Psoas muscle (tissue), 7 donors: ENCODE measurements at regions not wholly inside any gene's neighbourhood (a gene's known extent, or its start where the extent isn't known, plus 50 kb on each side); places are given as distances from the start of the nearest gene placed in this dataset.

Experiments used
- ATAC-seq, 4 donors: fragments of 200-7000 bp; cut with Tn5 transposase; one replicate each; pipeline ENCODE4 v1.9.1; 2020; ENCODE audit warnings: moderate library complexity in 3 of 4, mild to moderate bottlenecking in 2 of 4
- DNase-seq, 2 donors: peaks; one replicate each; pipeline ENCODE4 v3.0.0-alpha.2; 2020
- H3K27ac ChIP-seq: fragments of 200-600 bp; one replicate; pipeline ENCODE4 v1.8.0; 2022
- H3K27me3 ChIP-seq, 3 donors: fragments of 200-600 bp in 1 of 3; one replicate each; pipeline versions ENCODE4 v1.6.1 to v1.8.0; 2013 to 2022; ENCODE audit warnings: low read length in 2 of 3, mild to moderate bottlenecking in 2 of 3, moderate library complexity in 1 of 3; ENCODE audit not compliant: insufficient read depth in 3 of 3
- H3K36me3 ChIP-seq, 2 donors: fragments of 200-600 bp in 1 of 2; one replicate each; pipeline versions ENCODE4 v1.6.1 to v1.8.0; 2013 to 2022; ENCODE audit warnings: low read depth in 1 of 2, mild to moderate bottlenecking in 1 of 2, moderate library complexity in 1 of 2; ENCODE audit not compliant: insufficient read depth in 1 of 2
- H3K4me1 ChIP-seq: fragments of 200-600 bp; one replicate; pipeline ENCODE4 v1.8.0; 2022
- H3K4me3 ChIP-seq: fragments of 200-600 bp; one replicate; pipeline ENCODE4 v1.8.0; 2022; ENCODE audit warnings: mild to moderate bottlenecking
- H3K9me3 ChIP-seq: fragments of 200-600 bp; one replicate; pipeline ENCODE4 v1.8.0; 2022
- CTCF ChIP-seq: fragments of 200-600 bp; IDR thresholded peaks from one replicate; pipeline ENCODE4 v1.8.0; 2022; ENCODE audit warnings: antibody characterized with exemption
- WGBS, 3 donors: extraction: QIAGEN DNeasy Blood & Tissue Kit; methylation state at CpG; one replicate each; pipeline versions ENCODE4 v1.1.6 to v1.1.7; 2013; 5-methylcytosine and 5-hydroxymethylcytosine counted together
- intact Hi-C, 2 donors: fragments of 100-400 bp; cut with DNase I; formaldehyde crosslinking; loops; one replicate each; pipeline versions ENCODE4 v1.11.0 to v1.14.2; 2022
- donor health status: healthy with polysubstance abuse.
- donor health status: DM: no; HTN: no; CAD: no; lungs with moderate emphysema.
- donor health status: Bipolar disorder and iron deficiency.
- donor health status: healthy.
- donor health status: DM: yes; HTN: yes; CAD: no.
- donor health status: DM: no; HTN: no; CAD: no.
- donor health status: DM: yes; HTN: yes; CAD: no.

DNA sequence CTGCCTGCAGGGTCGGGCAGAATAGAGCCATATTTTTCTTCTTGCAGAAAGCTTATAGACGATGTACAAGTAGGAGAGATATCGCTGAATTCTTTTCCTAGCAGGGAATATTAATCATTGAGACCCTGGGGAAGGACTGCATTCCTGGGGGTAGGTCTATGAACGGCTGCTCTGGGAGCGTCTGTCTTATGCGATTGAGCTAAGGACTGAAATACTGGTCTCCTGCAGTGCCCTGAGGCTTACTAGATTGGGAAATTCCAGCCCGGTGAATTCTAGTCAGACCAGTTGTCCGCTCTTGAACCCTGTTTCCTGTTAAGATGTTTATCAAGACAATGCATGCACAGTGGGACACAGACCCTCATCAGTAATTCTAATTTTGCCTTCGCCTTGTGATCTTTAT lies 59.8 kb upstream of the UBAC2 start:
- 82 to 87% (median 83%) methylated on average over 9 of the region's 9 CpGs for WGBS, 3 donors
- TF ChIP-seq CTCF = no peak
- DNase-seq = no peak
- intact Hi-C loops = no loop called here
- Histone ChIP-seq H3K4me3 (no peak overlapping the region), H3K9me3 (no peaks in the 10 kb centered on the region), H3K4me1 (no peaks in the 10 kb centered on the region), H3K27me3 (peaks cover 0 to 4% (median 0%) of the 10 kb centered on the region in 3 donors), H3K36me3 (no peaks in the 10 kb centered on the region), H3K27ac (no peak overlapping the region)
- no peak for ATAC-seq

DNA sequence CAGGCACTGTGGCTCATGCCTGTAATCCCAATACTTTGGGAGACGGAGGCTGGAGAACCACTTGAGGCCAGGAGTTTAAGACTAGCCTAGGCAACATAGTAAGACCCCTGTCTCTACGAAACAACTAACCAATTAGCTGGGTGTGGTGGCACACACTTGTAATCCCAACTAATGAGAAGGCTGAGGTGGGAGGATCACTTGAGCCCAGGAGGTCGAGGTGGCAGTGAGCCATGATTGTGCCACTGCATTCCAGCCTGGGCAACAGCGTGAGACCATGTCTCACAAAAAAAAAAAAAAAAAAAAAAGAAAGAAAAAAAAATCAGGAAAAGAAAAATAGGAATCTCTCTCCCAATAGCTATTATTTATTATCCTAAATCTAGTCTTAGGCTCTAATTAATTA lies 56.8 kb upstream of the UBAC2 start:
- no peaks in the 10 kb centered on the region for H3K36me3 ChIP-seq
- H3K27ac ChIP-seq = no peak overlapping the region
- intact Hi-C loops = no loop called here
- H3K27me3 ChIP-seq = no peaks in the 10 kb centered on the region
- no peak for TF ChIP-seq CTCF
- 74 to 78% (median 76%) methylated on average over 4 of the region's 4 CpGs for WGBS, 3 donors
- H3K4me3 ChIP-seq = no peak overlapping the region
- DNase-seq (no peak), ATAC-seq (no peak)
- no peaks in the 10 kb centered on the region for H3K9me3 ChIP-seq
- no peaks in the 10 kb centered on the region for H3K4me1 ChIP-seq

DNA sequence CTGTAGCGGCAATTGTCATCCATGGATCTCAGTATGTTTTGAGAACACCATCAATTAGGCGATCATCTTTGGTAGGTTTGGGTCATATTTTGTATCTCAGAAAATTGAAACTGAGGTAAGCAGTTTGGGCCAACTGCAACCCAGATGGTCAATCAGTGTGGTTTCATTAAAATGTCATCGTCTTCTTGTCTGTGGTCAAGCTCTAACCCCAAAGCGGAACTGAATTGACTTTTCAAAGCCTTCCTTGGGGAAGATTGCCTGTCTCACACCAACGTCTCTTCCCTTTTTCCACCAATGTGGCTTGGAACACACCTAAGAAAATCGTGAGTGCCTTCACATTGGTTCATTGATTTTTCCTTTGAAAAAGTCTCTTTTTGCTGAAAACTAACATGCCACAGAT lies 56.3 kb upstream of the UBAC2 start:
- H3K4me3 ChIP-seq = no peak overlapping the region
- no peak for TF ChIP-seq CTCF
- no peaks in the 10 kb centered on the region for H3K27me3 ChIP-seq
- DNase-seq (no peak), ATAC-seq (no peak)
- intact Hi-C loops = no loop called here
- no peak overlapping the region for H3K27ac ChIP-seq
- no peaks in the 10 kb centered on the region for H3K36me3 ChIP-seq
- 72 to 79% (median 77%) methylated on average over 6 of the region's 6 CpGs for WGBS, 3 donors
- no peaks in the 10 kb centered on the region for H3K9me3 ChIP-seq
- no peaks in the 10 kb centered on the region for H3K4me1 ChIP-seq

- Histone ChIP-seq H3K4me1 (no peaks in the 10 kb centered on the region), H3K27ac (no peak overlapping the region), H3K9me3 (no peaks in the 10 kb centered on the region), H3K36me3 (no peaks in the 10 kb centered on the region), H3K4me3 (no peak overlapping the region), H3K27me3 (no peaks in the 10 kb centered on the region)
- DNase-seq (no peak), ATAC-seq (no peak)
- no peak for TF ChIP-seq CTCF
- WGBS, 3 donors = 55 to 71% (median 65%) methylated on average over 4 of the region's 4 CpGs
- intact Hi-C loops = no loop called here
Measured at GRCh38 chr13:99145461-99145860, 55.2 kb upstream of the UBAC2 start.

GRCh38 chr13:99150575-99151361 lies 49.9 kb upstream of the UBAC2 start:
- no peak for ATAC-seq
- WGBS, 3 donors = 68 to 83% (median 75%) methylated on average over 7 of the region's 7 CpGs
- H3K27me3 ChIP-seq = no peaks in the 10 kb centered on the region

More at GRCh38 chr13:99150575-99151361, 49.9 kb upstream of the UBAC2 start:
- H3K4me1 ChIP-seq = no peaks in the 10 kb centered on the region
- intact Hi-C loops = no loop called here
- H3K9me3 ChIP-seq = no peaks in the 10 kb centered on the region
- no peaks in the 10 kb centered on the region for H3K36me3 ChIP-seq
- no peak for TF ChIP-seq CTCF
- no peak overlapping the region for H3K4me3 ChIP-seq
- H3K27ac ChIP-seq = no peak overlapping the region
- DNase-seq = no peak
